Small intestine (tissue), 7 donors: ENCODE measurements at regions not wholly inside any gene's neighbourhood (a gene's known extent, or its start where the extent isn't known, plus 50 kb on each side); places are given as distances from the start of the nearest gene placed in this dataset.

Experiments used
- DNase-seq, 2 donors: peaks; one replicate each; pipeline versions ENCODE4 v3.0.0 to v3.0.0-alpha.2; 2013
- FAIRE-seq: peaks from 2 replicates; lab custom pipeline; 2012; peaks lifted over from hg19 to GRCh38; lab: Jason Lieb, UNC
- H3K27ac ChIP-seq, 3 donors: one replicate each; pipeline ENCODE4 v1.5.1; 2013; ENCODE audit warnings: low read length in 2 of 3, mild to moderate bottlenecking in 2 of 3, control low read depth in 1 of 3, inconsistent platforms in 1 of 3, low read depth in 1 of 3, moderate library complexity in 1 of 3
- H3K27me3 ChIP-seq, 3 donors: one replicate each; pipeline ENCODE4 v1.6.1; 2013; ENCODE audit warnings: low read length in 3 of 3, inconsistent platforms in 1 of 3; ENCODE audit not compliant: control insufficient read depth in 3 of 3, insufficient read depth in 3 of 3
- H3K36me3 ChIP-seq, 3 donors: one replicate each; pipeline ENCODE4 v1.6.1; 2013; ENCODE audit warnings: low read length in 3 of 3, inconsistent platforms in 1 of 3, low read depth in 1 of 3, mild to moderate bottlenecking in 1 of 3, moderate library complexity in 1 of 3; ENCODE audit not compliant: control insufficient read depth in 3 of 3, insufficient read depth in 2 of 3
- H3K4me1 ChIP-seq, 3 donors: one replicate each; pipeline ENCODE4 v1.6.1; 2013; ENCODE audit warnings: low read length in 2 of 3, inconsistent platforms in 1 of 3, low read depth in 1 of 3, mild to moderate bottlenecking in 1 of 3, moderate library complexity in 1 of 3; ENCODE audit not compliant: control insufficient read depth in 3 of 3, insufficient read depth in 2 of 3
- H3K4me3 ChIP-seq, 3 donors: one replicate each; pipeline ENCODE4 v1.5.1; 2013; ENCODE audit warnings: low read length in 3 of 3, control low read depth in 1 of 3, inconsistent platforms in 1 of 3, low read depth in 1 of 3, mild to moderate bottlenecking in 1 of 3, moderate library complexity in 1 of 3
- H3K9me3 ChIP-seq, 2 donors: one replicate each; pipeline ENCODE4 v1.6.1; 2013; ENCODE audit warnings: low read depth in 1 of 2, low read length in 1 of 2; ENCODE audit not compliant: control insufficient read depth in 2 of 2, insufficient read depth in 1 of 2
- WGBS, 3 donors: extraction: QIAGEN DNeasy Blood & Tissue Kit; methylation state at CpG; one replicate each; pipeline ENCODE4 v1.1.7; 2013; 5-methylcytosine and 5-hydroxymethylcytosine counted together
- donor health status: healthy with polysubstance abuse.
- donor health status: control.
- donor health status: control.
- donor health status: Bipolar disorder and iron deficiency.
- donor health status: healthy.

- Histone ChIP-seq H3K27ac (no peak overlapping the region), H3K4me1 (no peaks in the 10 kb centered on the region), H3K4me3 (no peak overlapping the region), H3K36me3 (no peaks in the 10 kb centered on the region), H3K9me3 (no peaks in the 10 kb centered on the region), H3K27me3 (no peaks in the 10 kb centered on the region)
- WGBS, 3 donors, result 58 to 80% (median 72%) methylated on average over 8 of the region's 8 CpGs
- FAIRE-seq (no peak), DNase-seq (no peak)
These were observed 265.4 kb upstream of the VLDLR start for GRCh38 chr9:2356041-2356790.

- H3K4me1 ChIP-seq, result no peaks in the 10 kb centered on the region
- H3K27ac ChIP-seq, result no peak overlapping the region
- H3K36me3 ChIP-seq, result no peaks in the 10 kb centered on the region
- H3K9me3 ChIP-seq, result no peaks in the 10 kb centered on the region
- H3K4me3 ChIP-seq, result no peak overlapping the region
- 37 to 57% (median 51%) methylated on average over 3 of the region's 3 CpGs for WGBS, 3 donors
- FAIRE-seq (no peak), DNase-seq (no peak)
- no peaks in the 10 kb centered on the region for H3K27me3 ChIP-seq
These were observed 261.6 kb upstream of the VLDLR start for GRCh38 chr9:2359891-2360471.

- H3K27me3 ChIP-seq, result no peaks in the 10 kb centered on the region
- FAIRE-seq (no peak), DNase-seq (no peak)
- H3K9me3 ChIP-seq, result no peaks in the 10 kb centered on the region
- no peaks in the 10 kb centered on the region for H3K4me1 ChIP-seq
- 76 to 86% (median 79%) methylated on average over 2 of the region's 2 CpGs for WGBS, 3 donors
- no peaks in the 10 kb centered on the region for H3K36me3 ChIP-seq
- H3K4me3 ChIP-seq, result no peak overlapping the region
- H3K27ac ChIP-seq, result no peak overlapping the region
These were observed 259.4 kb upstream of the VLDLR start for GRCh38 chr9:2362150-2362549.

- FAIRE-seq (no peak), DNase-seq (no peak)
- Histone ChIP-seq H3K27me3 (no peaks in the 10 kb centered on the region), H3K27ac (no peak overlapping the region), H3K4me1 (no peaks in the 10 kb centered on the region), H3K4me3 (no peak overlapping the region), H3K36me3 (no peaks in the 10 kb centered on the region), H3K9me3 (peaks cover 0 to 5% of the 10 kb centered on the region in 2 donors)
- WGBS, 3 donors, result 67 to 74% (median 68%) methylated on average over 6 of the region's 6 CpGs
These were observed 258.3 kb upstream of the VLDLR start for GRCh38 chr9:2363138-2363745.

- FAIRE-seq, result no peak
These were observed 257.8 kb upstream of the VLDLR start for GRCh38 chr9:2363781-2364180.

GRCh38 chr9:2367970-2368369 lies 253.6 kb upstream of the VLDLR start:
- Histone ChIP-seq H3K9me3 (peaks cover 0 to 5% of the 10 kb centered on the region in 2 donors), H3K27ac (no peak overlapping the region), H3K4me1 (no peaks in the 10 kb centered on the region), H3K36me3 (no peaks in the 10 kb centered on the region), H3K4me3 (no peak overlapping the region), H3K27me3 (no peaks in the 10 kb centered on the region)
- FAIRE-seq (no peak), DNase-seq (no peak)
- WGBS, 3 donors, result 57 to 84% (median 76%) methylated on average over 1 of the region's 1 CpG

More at GRCh38 chr9:2363781-2364180, 257.8 kb upstream of the VLDLR start:
- peaks cover 0 to 5% of the 10 kb centered on the region in 2 donors for H3K9me3 ChIP-seq
- no peak overlapping the region for H3K4me3 ChIP-seq
- H3K36me3 ChIP-seq, result no peaks in the 10 kb centered on the region
- H3K4me1 ChIP-seq, result no peaks in the 10 kb centered on the region
- DNase-seq, result no peak
- WGBS, 3 donors, result 84 to 100% (median 94%) methylated on average over 1 of the region's 1 CpG
- H3K27ac ChIP-seq, result no peak overlapping the region
- no peaks in the 10 kb centered on the region for H3K27me3 ChIP-seq

GRCh38 chr9:2373648-2374047 lies 247.9 kb upstream of the VLDLR start:
- H3K9me3 ChIP-seq, result peaks cover 0 to 4% of the 10 kb centered on the region in 2 donors
- H3K36me3 ChIP-seq, result no peaks in the 10 kb centered on the region
- 72 to 88% (median 75%) methylated on average over 2 of the region's 2 CpGs for WGBS, 3 donors
- no peak for DNase-seq
- H3K27ac ChIP-seq, result no peak overlapping the region
- no peaks in the 10 kb centered on the region for H3K4me1 ChIP-seq
- no peak for FAIRE-seq
- H3K4me3 ChIP-seq, result no peak overlapping the region
- H3K27me3 ChIP-seq, result no peaks in the 10 kb centered on the region

- no peaks in the 10 kb centered on the region for H3K4me1 ChIP-seq
- no peaks in the 10 kb centered on the region for H3K36me3 ChIP-seq
- no peak overlapping the region for H3K4me3 ChIP-seq
- H3K27me3 ChIP-seq, result no peaks in the 10 kb centered on the region
- DNase-seq (no peak), FAIRE-seq (no peak)
- no peak overlapping the region for H3K27ac ChIP-seq
- 66 to 84% (median 79%) methylated on average over 2 of the region's 2 CpGs for WGBS, 3 donors
- peaks cover 0 to 4% of the 10 kb centered on the region in 2 donors for H3K9me3 ChIP-seq
These were observed 246.5 kb upstream of the VLDLR start for GRCh38 chr9:2375114-2375513.
